ENCODE measurements at regions not wholly inside any gene's neighbourhood (a gene's known extent, or its start where the extent isn't known, plus 50 kb on each side); places are given as distances from the start of the nearest gene placed in this dataset.
"Not testable (repeated sequence)": the region's sequence is repeated elsewhere in the genome, so short reads cannot be mapped to it uniquely, and the experiment has no call there.

GRCh38 chr17:54373970-54374369, 526.7 kb upstream of the TOM1L1 start:
- no peaks in the 10 kb centered on the region for H3K79me2 ChIP-seq (ENCODE audit: control insufficient read depth, insufficient read depth, low read length)
- in situ Hi-C loops (cut with MboI) = no loop called here
- no peak overlapping the region for H3K9ac ChIP-seq (ENCODE audit: control insufficient read depth, insufficient read depth, low read length)
- H3K27ac ChIP-seq (ENCODE audit: control insufficient read depth, insufficient read depth) = no peak overlapping the region
- H2AFZ ChIP-seq (ENCODE audit: control insufficient read depth, low read depth, low read length) = no peak overlapping the region
- FAIRE-seq (no peak), DNase-seq (ENCODE audit: low read depth, low spot score) (no peak), ATAC-seq (no peak)
- no peak overlapping the region for H3K4me3 ChIP-seq
- TF ChIP-seq POLR2A (IDR thresholded peaks at IDR 0.05; ENCODE audit: low read depth, low read length) (no peak), IRF4 (IDR thresholded peaks at IDR 0.05; ENCODE audit: low read depth, low read length) (no peak), SKIL (IDR thresholded peaks at IDR 0.05; ENCODE audit: low read depth, poor library complexity, severe bottlenecking) (no peak), RELB (IDR thresholded peaks at IDR 0.05; ENCODE audit: low read depth) (no peak), ZZZ3 (IDR thresholded peaks at IDR 0.05; ENCODE audit: control insufficient read depth, insufficient read length, low read depth) (no peak), KAT2A (conservative IDR thresholded peaks at IDR 0.05; ENCODE audit: control insufficient read depth, low read depth, low read length) (no peak), EGR1 (IDR thresholded peaks at IDR 0.05; ENCODE audit: borderline replicate concordance in 1 of 2, low read depth in 2 of 2, low read length in 2 of 2) (no peak), ZNF217 (IDR thresholded peaks at IDR 0.05) (no peak), ASH2L (IDR thresholded peaks at IDR 0.05; ENCODE audit: borderline replicate concordance, low read depth) (no peak), CBX3 (IDR thresholded peaks at IDR 0.05; ENCODE audit: borderline replicate concordance, low read depth) (no peak), MYB (IDR thresholded peaks at IDR 0.05; ENCODE audit: borderline replicate concordance, low read depth, low read length) (no peak), RFX5 (IDR thresholded peaks at IDR 0.05; ENCODE audit: low read depth, low read length) (no peak)
- no TSS peak for BruUV-seq (replicated peaks)
- no peak overlapping the region for H3K4me2 ChIP-seq (ENCODE audit: control insufficient read depth, insufficient read depth)
- intact Hi-C loops (cut with micrococcal nuclease; ENCODE audit: unreplicated experiment) = no loop called here
- POLR2A ChIA-PET = no interaction called here
- WGBS (ENCODE audit: insufficient coverage, insufficient replicate concordance, low lambda C conversion rate, missing lambda C conversion rate) = 0% methylated on average over 1 of the region's 1 CpG
- CTCF ChIA-PET = interaction anchor here (1.0 to 1.4 kb wide), 3 partner anchors 10 to 32 kb away, joined by 3 to 4 read pairs (median 3); no protein-coding TSS in a partner anchor
- SMC1A ChIA-PET (ENCODE audit: uncharacterized antibody, unreplicated experiment) = interaction anchor here (0.7 to 1.7 kb wide), 3 partner anchors 10 to 11 kb away, joined by 3 to 11 read pairs (median 5); no protein-coding TSS in a partner anchor
- H3K27me3 ChIP-seq (replicated peaks in 1 of 2; ENCODE audit: control insufficient read depth in 2 of 2, insufficient read depth in 2 of 2, low read length in 1 of 2) = no peaks in the 10 kb centered on the region
- H4K20me1 ChIP-seq (ENCODE audit: control insufficient read depth, insufficient read depth) = no peaks in the 10 kb centered on the region
- RAD21 ChIA-PET (ENCODE audit: unreplicated experiment) = no interaction called here
- no peaks in the 10 kb centered on the region for H3K4me1 ChIP-seq (ENCODE audit: control insufficient read depth, insufficient read depth, low read length)
- H3K36me3 ChIP-seq (ENCODE audit: control insufficient read depth in 2 of 2, insufficient read depth in 2 of 2, low read length in 1 of 2) = no peaks in the 10 kb centered on the region
- no peaks in the 10 kb centered on the region for H3K9me3 ChIP-seq (replicated peaks; ENCODE audit: control insufficient read depth, insufficient read depth, low read length)

- ATAC-seq; H3K27me3 ChIP-seq (replicated peaks in 1 of 2; ENCODE audit: control insufficient read depth in 2 of 2, insufficient read depth in 2 of 2, low read length in 1 of 2); CTCF ChIA-PET; H3K4me1 ChIP-seq (ENCODE audit: control insufficient read depth, insufficient read depth, low read length); in situ Hi-C loops (cut with MboI); DNase-seq (ENCODE audit: low read depth, low spot score); H2AFZ ChIP-seq (ENCODE audit: control insufficient read depth, low read depth, low read length); H3K9me3 ChIP-seq (replicated peaks; ENCODE audit: control insufficient read depth, insufficient read depth, low read length); BruUV-seq (replicated peaks); H3K4me2 ChIP-seq (ENCODE audit: control insufficient read depth, insufficient read depth); POLR2A ChIA-PET; H3K4me3 ChIP-seq; intact Hi-C loops (cut with micrococcal nuclease; ENCODE audit: unreplicated experiment); FAIRE-seq; H3K9ac ChIP-seq (ENCODE audit: control insufficient read depth, insufficient read depth, low read length); H3K27ac ChIP-seq (ENCODE audit: control insufficient read depth, insufficient read depth); RAD21 ChIA-PET (ENCODE audit: unreplicated experiment); H4K20me1 ChIP-seq (ENCODE audit: control insufficient read depth, insufficient read depth); H3K36me3 ChIP-seq (ENCODE audit: control insufficient read depth in 2 of 2, insufficient read depth in 2 of 2, low read length in 1 of 2); H3K79me2 ChIP-seq (ENCODE audit: control insufficient read depth, insufficient read depth, low read length); SMC1A ChIA-PET (ENCODE audit: uncharacterized antibody, unreplicated experiment): not testable (repeated sequence)
- 34% methylated on average over 6 of the region's 6 CpGs for WGBS (ENCODE audit: insufficient coverage, insufficient replicate concordance, low lambda C conversion rate, missing lambda C conversion rate)
Measured at GRCh38 chr17:54376409-54376808, 524.2 kb upstream of the TOM1L1 start.

Measured in GM12878 (cell line).